ENCODE measurements at regions not wholly inside any gene's neighbourhood (a gene's known extent, or its start where the extent isn't known, plus 50 kb on each side); places are given as distances from the start of the nearest gene placed in this dataset.
A peak's percentile ranks its signal among the peaks of the same experiment; 100 is the strongest.
"Not testable (repeated sequence)": the region's sequence is repeated elsewhere in the genome, so short reads cannot be mapped to it uniquely, and the experiment has no call there.

DNA sequence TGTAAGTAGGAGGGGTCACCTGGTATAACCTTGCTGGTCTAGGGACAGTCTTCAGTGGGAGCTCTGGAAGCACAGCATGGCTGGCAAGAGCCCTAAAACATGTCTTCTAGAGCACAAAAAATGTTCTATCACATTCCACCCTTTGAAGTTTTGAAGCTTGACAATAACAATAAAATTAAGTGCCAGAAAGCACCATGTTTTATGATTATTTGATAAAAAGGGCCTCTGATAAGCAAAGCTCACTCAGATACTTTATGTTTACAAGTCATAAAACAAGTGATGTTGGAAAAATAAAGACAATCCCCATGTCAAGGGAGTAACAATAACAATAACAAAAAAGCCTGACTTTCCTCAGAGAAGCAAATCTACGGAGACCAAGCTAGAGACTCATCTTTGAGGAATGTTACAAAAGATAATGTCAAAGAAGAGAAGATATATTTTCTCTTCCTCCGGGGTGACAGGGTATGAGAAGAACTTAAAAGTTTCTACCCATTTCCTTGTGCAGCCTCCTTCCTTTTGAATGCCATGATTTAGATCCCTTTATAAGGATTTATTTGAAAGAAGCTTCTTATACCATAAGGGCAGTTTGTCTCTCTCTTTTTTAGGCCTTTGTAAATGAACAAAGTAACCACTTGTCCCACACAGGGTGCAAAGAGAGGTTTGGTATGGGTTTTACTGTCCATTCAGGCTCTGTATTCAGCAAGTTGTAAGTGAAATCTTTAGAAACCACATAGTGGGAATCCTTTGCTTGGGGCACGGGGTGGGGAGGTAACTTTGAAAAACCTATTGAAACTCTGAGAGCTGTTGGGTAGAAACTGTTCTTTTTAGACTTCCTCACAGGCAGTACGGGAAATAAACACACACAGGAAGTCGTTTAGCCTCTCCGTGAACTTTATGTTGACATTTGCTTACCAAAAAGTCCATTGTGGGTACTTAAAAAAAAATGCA lies 109.6 kb upstream of the RBMS3 start:
- H3K27ac Mint-ChIP-seq, result peak overlapping the region; percentile 74
- H3K36me3 Mint-ChIP-seq (ENCODE audit: low read depth), result no peaks in the 10 kb centered on the region
- H3K9me3 Mint-ChIP-seq, result peaks cover 12% of the 10 kb centered on the region
- DNase-seq, result peak; percentile 26
- ChIA-PET CTCF (interaction anchor here (0.6 kb wide), 1 partner anchor 9 kb away, joined by 3 read pairs; no protein-coding TSS in a partner anchor), POLR2A (no interaction called here)
- H3K4me1 Mint-ChIP-seq, result peaks cover 17% of the 10 kb centered on the region
- H3K4me3 Mint-ChIP-seq, result peak overlapping the region; percentile 34
- no peaks in the 10 kb centered on the region for H3K27me3 Mint-ChIP-seq

DNA sequence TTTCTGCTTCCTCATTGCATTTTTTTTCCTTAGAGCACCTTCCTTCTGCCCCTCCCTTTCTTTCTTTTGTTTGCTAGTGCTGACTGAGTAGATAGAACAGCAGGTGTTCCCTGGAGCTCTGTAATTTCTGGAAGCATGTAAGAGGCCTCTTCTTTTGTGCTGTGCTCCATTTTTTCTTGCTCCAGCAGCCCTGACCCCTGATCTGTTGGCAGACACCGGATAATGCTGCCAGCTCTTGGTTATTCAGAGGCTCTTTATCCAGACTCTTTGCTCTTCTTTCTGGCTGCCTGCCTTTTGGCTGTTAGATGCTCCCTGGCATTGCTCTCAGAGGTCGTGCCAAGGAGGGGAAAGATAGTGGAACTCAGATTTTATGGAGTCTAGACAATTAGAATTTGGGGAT lies 104.4 kb upstream of the RBMS3 start:
- Mint-ChIP-seq H3K36me3 (ENCODE audit: low read depth) (no peaks in the 10 kb centered on the region), H3K27me3 (no peaks in the 10 kb centered on the region), H3K4me1 (peaks cover 10% of the 10 kb centered on the region), H3K4me3 (no peak overlapping the region), H3K27ac (no peak overlapping the region), H3K9me3 (peaks cover 14% of the 10 kb centered on the region)
- DNase-seq, result no peak
- ChIA-PET POLR2A (no interaction called here), CTCF (no interaction called here)

DNA sequence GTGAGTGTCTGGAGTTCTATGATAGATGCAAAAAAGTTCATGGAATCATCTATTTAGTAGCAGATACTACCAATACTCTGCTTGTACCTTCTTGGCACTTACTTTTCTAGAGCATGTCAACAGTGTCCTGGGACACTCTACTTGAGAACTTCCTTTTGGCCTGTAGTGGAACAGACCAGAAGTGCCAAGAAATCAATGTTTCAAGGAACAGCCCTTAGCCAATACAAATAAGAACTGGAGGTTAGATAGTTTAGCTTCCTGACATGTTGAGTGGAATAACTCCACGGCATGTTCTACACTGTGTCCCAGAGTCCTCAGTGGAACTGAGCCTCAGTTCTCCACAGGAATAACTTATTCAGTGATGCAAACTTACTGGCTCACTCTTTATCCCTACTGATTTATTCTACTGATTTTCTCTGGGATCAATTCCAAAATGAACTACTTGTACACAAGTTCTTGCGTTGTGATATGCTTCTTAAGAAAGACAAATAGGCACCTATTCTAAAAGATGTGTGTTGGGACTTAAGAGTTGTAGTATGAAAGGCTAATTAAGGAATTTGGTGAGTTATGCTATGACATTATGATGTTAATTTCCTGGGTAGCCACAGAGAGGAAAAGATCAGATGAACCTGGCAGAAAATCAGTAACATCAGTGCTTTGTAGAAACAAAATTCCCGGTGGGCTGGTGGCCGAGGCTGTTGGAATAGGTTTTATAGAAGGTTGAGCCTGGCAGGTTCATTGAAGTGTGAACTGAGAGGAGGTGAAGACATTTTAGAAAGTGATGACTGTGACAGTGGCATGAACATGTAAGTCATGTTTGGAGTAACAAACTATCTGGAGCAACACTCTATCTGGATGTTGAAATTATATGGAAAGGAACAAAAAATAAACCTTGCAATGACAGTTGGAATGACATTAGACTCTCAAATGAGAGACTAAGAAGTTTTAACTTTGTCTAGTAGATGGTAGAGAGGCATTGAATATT lies 101.8 kb upstream of the RBMS3 start:
- Mint-ChIP-seq H3K9me3 (peaks cover 4% of the 10 kb centered on the region), H3K4me1 (peaks cover 4% of the 10 kb centered on the region), H3K36me3 (ENCODE audit: low read depth) (no peaks in the 10 kb centered on the region), H3K27ac (no peak overlapping the region), H3K4me3 (no peak overlapping the region), H3K27me3 (no peaks in the 10 kb centered on the region)
- ChIA-PET CTCF (no interaction called here), POLR2A (no interaction called here)
- DNase-seq, result no peak

GRCh38 chr3:29181149-29181780 lies 99.6 kb upstream of the RBMS3 start:
- Mint-ChIP-seq H3K4me1 (peaks cover 7% of the 10 kb centered on the region), H3K27ac (no peak overlapping the region), H3K4me3 (no peak overlapping the region), H3K36me3 (ENCODE audit: low read depth) (no peaks in the 10 kb centered on the region), H3K9me3 (peaks cover 2% of the 10 kb centered on the region), H3K27me3 (no peaks in the 10 kb centered on the region)
- no peak for DNase-seq
- CTCF ChIA-PET, result no interaction called here
- POLR2A ChIA-PET, result no interaction called here

DNA sequence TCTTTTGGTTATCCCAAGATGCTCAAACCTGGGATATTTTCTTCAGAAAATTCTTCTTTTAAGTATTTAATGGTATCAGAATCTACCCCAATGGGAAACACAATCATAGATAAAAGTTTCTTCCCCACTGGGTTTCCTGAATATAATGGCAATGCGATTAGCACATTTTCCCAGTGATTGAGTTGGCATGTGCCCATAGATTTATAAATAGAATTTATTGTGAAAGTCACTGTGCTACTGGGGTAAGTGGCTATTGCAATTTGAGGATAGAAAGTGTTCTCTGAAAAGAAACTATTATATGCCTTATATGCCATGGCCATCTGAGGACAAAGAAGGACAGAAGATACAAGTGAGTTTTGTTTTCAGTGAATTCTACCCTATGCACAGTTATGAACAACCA lies 99.0 kb upstream of the RBMS3 start:
- no peak overlapping the region for H3K4me3 Mint-ChIP-seq
- H3K4me1 Mint-ChIP-seq, result peaks cover 7% of the 10 kb centered on the region
- POLR2A ChIA-PET, result no interaction called here

GRCh38 chr3:29182828-29183227 lies 98.0 kb upstream of the RBMS3 start:
- H3K36me3 Mint-ChIP-seq (ENCODE audit: low read depth); H3K27ac Mint-ChIP-seq; H3K4me3 Mint-ChIP-seq; POLR2A ChIA-PET; H3K4me1 Mint-ChIP-seq; CTCF ChIA-PET; DNase-seq; H3K27me3 Mint-ChIP-seq; H3K9me3 Mint-ChIP-seq: not testable (repeated sequence)

More for the DNA sequence above, 99.0 kb upstream of the RBMS3 start:
- Mint-ChIP-seq H3K9me3 (peaks cover 2% of the 10 kb centered on the region), H3K27ac (no peak overlapping the region), H3K27me3 (no peaks in the 10 kb centered on the region), H3K36me3 (ENCODE audit: low read depth) (no peaks in the 10 kb centered on the region)
- CTCF ChIA-PET, result no interaction called here
- no peak for DNase-seq

DNA sequence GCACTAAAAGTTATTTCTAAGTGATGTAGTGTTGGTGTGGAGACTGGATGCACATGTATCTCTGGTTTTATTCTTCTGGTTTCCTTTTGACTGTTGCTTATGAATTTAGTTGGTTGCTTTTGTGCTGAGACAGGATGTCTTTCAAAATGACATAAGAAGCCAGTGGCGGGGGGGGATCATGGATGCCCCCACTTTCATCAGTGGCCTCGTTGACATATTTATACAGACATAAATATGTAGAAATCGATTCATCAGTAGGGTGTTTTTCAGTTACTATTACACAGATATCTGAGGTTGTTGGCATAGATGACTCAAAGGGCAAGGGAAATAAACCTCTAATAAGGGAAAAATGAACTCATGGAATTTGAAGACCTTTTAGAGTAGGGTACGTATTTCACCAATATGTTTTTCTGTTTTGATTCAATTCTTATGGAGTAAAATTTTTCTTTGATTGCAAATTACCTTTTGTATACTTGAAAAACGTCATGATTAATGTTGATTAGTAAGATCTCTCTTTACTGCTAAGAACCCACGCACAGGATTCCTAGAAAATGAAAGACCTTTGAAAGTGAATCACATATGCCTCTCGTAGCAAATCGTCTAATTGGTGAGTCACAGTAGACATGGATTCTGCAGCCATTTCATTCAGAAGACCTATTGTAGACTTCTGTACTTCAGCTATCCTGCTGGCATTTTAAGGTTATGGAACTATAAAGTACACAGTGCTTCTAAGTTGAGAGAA lies 97.4 kb upstream of the RBMS3 start:
- Mint-ChIP-seq H3K27ac (no peak overlapping the region), H3K27me3 (no peaks in the 10 kb centered on the region), H3K9me3 (peaks cover 1% of the 10 kb centered on the region), H3K36me3 (ENCODE audit: low read depth) (no peaks in the 10 kb centered on the region), H3K4me3 (no peak overlapping the region), H3K4me1 (peaks cover 7% of the 10 kb centered on the region)
- ChIA-PET CTCF (no interaction called here), POLR2A (no interaction called here)
- no peak for DNase-seq

GRCh38 chr3:29185706-29186105 lies 95.2 kb upstream of the RBMS3 start:
- DNase-seq, result no peak
- Mint-ChIP-seq H3K27ac (no peak overlapping the region), H3K36me3 (ENCODE audit: low read depth) (no peaks in the 10 kb centered on the region), H3K4me3 (no peak overlapping the region), H3K9me3 (no peaks in the 10 kb centered on the region), H3K27me3 (no peaks in the 10 kb centered on the region), H3K4me1 (peaks cover 7% of the 10 kb centered on the region)
- ChIA-PET POLR2A (no interaction called here), CTCF (no interaction called here)

DNA sequence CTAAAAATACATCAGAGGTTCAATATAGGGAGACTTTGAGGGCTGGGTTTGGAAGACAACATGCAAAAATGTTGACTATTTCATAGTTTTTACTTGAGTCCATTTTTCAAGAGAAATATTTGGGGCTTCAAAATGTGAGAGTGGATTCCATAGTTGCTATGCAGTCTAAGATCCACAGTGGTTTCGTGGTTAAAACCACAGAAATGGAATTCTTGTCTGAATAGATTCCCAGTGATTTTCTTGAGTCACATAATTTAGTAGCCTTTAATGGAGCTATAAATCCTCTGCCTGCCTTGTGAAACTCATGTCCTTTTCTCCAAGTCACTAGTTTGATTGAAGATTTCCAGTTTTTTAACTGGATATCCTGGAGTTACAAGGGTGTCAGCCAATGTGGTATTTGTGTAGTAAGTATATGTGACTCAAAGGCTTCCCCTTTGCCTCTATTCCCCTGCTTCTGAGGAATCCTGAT lies 94.7 kb upstream of the RBMS3 start:
- POLR2A ChIA-PET, result no interaction called here
- Mint-ChIP-seq H3K27ac (no peak overlapping the region), H3K4me1 (peaks cover 7% of the 10 kb centered on the region), H3K27me3 (no peaks in the 10 kb centered on the region), H3K4me3 (no peak overlapping the region), H3K36me3 (ENCODE audit: low read depth) (no peaks in the 10 kb centered on the region), H3K9me3 (peaks cover 2% of the 10 kb centered on the region)
- DNase-seq, result no peak
- CTCF ChIA-PET, result no interaction called here

GRCh38 chr3:29186982-29187725 lies 93.7 kb upstream of the RBMS3 start:
- Mint-ChIP-seq H3K9me3 (peaks cover 3% of the 10 kb centered on the region), H3K27ac (no peak overlapping the region), H3K4me3 (no peak overlapping the region), H3K36me3 (ENCODE audit: low read depth) (no peaks in the 10 kb centered on the region), H3K4me1 (peaks cover 7% of the 10 kb centered on the region), H3K27me3 (no peaks in the 10 kb centered on the region)
- DNase-seq, result no peak
- CTCF ChIA-PET, result no interaction called here
- POLR2A ChIA-PET, result no interaction called here

- CTCF ChIA-PET, result no interaction called here
Observed at GRCh38 chr3:29189328-29189727, 91.5 kb upstream of the RBMS3 start.

GRCh38 chr3:29194139-29194538 lies 86.7 kb upstream of the RBMS3 start:
- H3K27ac Mint-ChIP-seq, result no peak overlapping the region
- H3K9me3 Mint-ChIP-seq, result peaks cover 3% of the 10 kb centered on the region
- no peaks in the 10 kb centered on the region for H3K27me3 Mint-ChIP-seq
- CTCF ChIA-PET, result no interaction called here
- POLR2A ChIA-PET, result no interaction called here
- no peaks in the 10 kb centered on the region for H3K36me3 Mint-ChIP-seq (ENCODE audit: low read depth)
- no peak for DNase-seq
- H3K4me1 Mint-ChIP-seq, result no peaks in the 10 kb centered on the region
- no peak overlapping the region for H3K4me3 Mint-ChIP-seq

More at GRCh38 chr3:29189328-29189727, 91.5 kb upstream of the RBMS3 start:
- Mint-ChIP-seq H3K4me1 (peaks cover 3% of the 10 kb centered on the region), H3K27ac (no peak overlapping the region), H3K9me3 (peaks cover 3% of the 10 kb centered on the region), H3K36me3 (ENCODE audit: low read depth) (no peaks in the 10 kb centered on the region), H3K27me3 (no peaks in the 10 kb centered on the region), H3K4me3 (no peak overlapping the region)
- DNase-seq, result no peak
- POLR2A ChIA-PET, result no interaction called here
